ENCODE measurements at regions not wholly inside any gene's neighbourhood (a gene's known extent, or its start where the extent isn't known, plus 50 kb on each side); places are given as distances from the start of the nearest gene placed in this dataset.
"Not testable (repeated sequence)": the region's sequence is repeated elsewhere in the genome, so short reads cannot be mapped to it uniquely, and the experiment has no call there.

GRCh38 chr14:44732144-44732543 lies 225.1 kb upstream of the FSCB start:
- DNase-seq = no peak
- no peak for TF ChIP-seq CTCF (IDR thresholded peaks at IDR 0.05; ENCODE audit: low read depth, low read length)
- no peaks in the 10 kb centered on the region for H3K36me3 ChIP-seq
- no peaks in the 10 kb centered on the region for H3K9me3 ChIP-seq
- no peak overlapping the region for H3K4me3 ChIP-seq (ENCODE audit: low read depth, low read length)
- H3K4me1 ChIP-seq = no peaks in the 10 kb centered on the region
- no peaks in the 10 kb centered on the region; the same call in 1 of the 2 replicates for H3K27me3 ChIP-seq

GRCh38 chr14:44730860-44731259 lies 223.8 kb upstream of the FSCB start:
- no peak for DNase-seq
- no peak for TF ChIP-seq CTCF (IDR thresholded peaks at IDR 0.05; ENCODE audit: low read depth, low read length)
- no peak overlapping the region for H3K4me3 ChIP-seq (ENCODE audit: low read depth, low read length)
- H3K9me3 ChIP-seq = no peaks in the 10 kb centered on the region
- H3K4me1 ChIP-seq = no peaks in the 10 kb centered on the region
- H3K27me3 ChIP-seq = no peaks in the 10 kb centered on the region; the same call in 1 of the 2 replicates
- H3K36me3 ChIP-seq = no peaks in the 10 kb centered on the region

GRCh38 chr14:44721395-44721794 lies 214.3 kb upstream of the FSCB start:
- not testable (repeated sequence) for H3K9me3 ChIP-seq; H3K27me3 ChIP-seq; H3K4me3 ChIP-seq (ENCODE audit: low read depth, low read length); H3K4me1 ChIP-seq; DNase-seq; H3K36me3 ChIP-seq

- no peak overlapping the region for H3K4me3 ChIP-seq (ENCODE audit: low read depth, low read length)
These were observed 213.6 kb upstream of the FSCB start for GRCh38 chr14:44720707-44721106.

GRCh38 chr14:44712024-44712815 lies 205.1 kb upstream of the FSCB start:
- Histone ChIP-seq H3K36me3 (no peaks in the 10 kb centered on the region), H3K4me3 (ENCODE audit: low read depth, low read length) (no peak overlapping the region), H3K27me3 (no peaks in the 10 kb centered on the region), H3K9me3 (no peaks in the 10 kb centered on the region), H3K4me1 (no peaks in the 10 kb centered on the region)
- no peak for TF ChIP-seq CTCF (IDR thresholded peaks at IDR 0.05; ENCODE audit: low read depth, low read length)
- DNase-seq = no peak

More at GRCh38 chr14:44720707-44721106, 213.6 kb upstream of the FSCB start:
- Histone ChIP-seq H3K27me3 (no peaks in the 10 kb centered on the region), H3K4me1 (no peaks in the 10 kb centered on the region), H3K36me3 (no peaks in the 10 kb centered on the region), H3K9me3 (no peaks in the 10 kb centered on the region)
- no peak for DNase-seq
- no peak for TF ChIP-seq CTCF (IDR thresholded peaks at IDR 0.05; ENCODE audit: low read depth, low read length)

GRCh38 chr14:44701563-44702263 lies 194.6 kb upstream of the FSCB start:
- Histone ChIP-seq H3K4me1 (no peaks in the 10 kb centered on the region), H3K4me3 (ENCODE audit: low read depth, low read length) (no peak overlapping the region), H3K9me3 (no peaks in the 10 kb centered on the region), H3K27me3 (no peaks in the 10 kb centered on the region), H3K36me3 (no peaks in the 10 kb centered on the region)
- TF ChIP-seq CTCF (IDR thresholded peaks at IDR 0.05; ENCODE audit: low read depth, low read length) = no peak
- DNase-seq = no peak
